ENCODE measurements at regions not wholly inside any gene's neighbourhood (a gene's known extent, or its start where the extent isn't known, plus 50 kb on each side); places are given as distances from the start of the nearest gene placed in this dataset.

DNA sequence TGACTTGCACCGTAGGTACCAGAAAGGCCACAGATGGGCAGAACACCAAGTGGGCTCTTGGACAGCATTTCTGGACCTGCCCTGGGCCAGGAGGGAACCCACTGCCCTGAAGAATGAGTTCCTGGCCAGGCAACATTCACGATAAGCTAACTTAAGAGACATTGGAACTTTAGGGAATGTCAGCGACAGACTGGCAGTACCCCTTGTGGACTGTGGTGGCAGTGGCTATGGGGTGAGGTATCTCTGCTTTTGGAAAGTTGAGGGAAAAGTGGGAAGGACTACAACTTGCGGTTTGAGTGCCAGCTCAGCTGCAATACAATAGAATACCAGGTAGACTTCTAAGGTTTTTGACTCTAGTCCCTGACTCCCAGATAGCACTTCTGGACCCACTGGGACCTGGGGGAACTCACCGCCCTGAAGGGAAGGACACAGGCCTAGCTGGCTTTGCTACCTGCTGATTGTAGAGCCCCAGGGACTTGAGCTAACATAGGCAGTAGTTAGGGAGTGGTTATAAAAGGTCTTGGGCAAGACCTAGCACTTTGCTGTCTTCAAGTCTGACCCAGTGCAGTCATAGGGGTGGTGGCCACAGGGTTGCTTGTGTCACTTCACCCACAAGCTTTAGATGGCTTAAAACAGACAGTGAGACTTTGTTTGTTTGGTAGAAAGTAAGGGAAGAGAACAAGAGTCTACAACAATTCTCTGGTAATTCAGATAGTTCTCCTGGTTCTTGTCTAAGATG, 617.6 kb downstream of the COL12A1 start:
- 90 to 97% (median 94%) methylated on average over 5 of the region's 5 CpGs for WGBS, 5 donors
- H3K4me3 ChIP-seq: no peak overlapping the region
- H3K36me3 ChIP-seq: no peaks in the 10 kb centered on the region
- no peak for DNase-seq
- H3K27ac ChIP-seq: no peak overlapping the region
- no peaks in the 10 kb centered on the region for H3K27me3 ChIP-seq (replicated peaks in 1 of 7)
- H3K4me1 ChIP-seq: no peaks in the 10 kb centered on the region
- peaks cover 0 to 12% (median 0%) of the 10 kb centered on the region in 8 donors for H3K9me3 ChIP-seq
- no peak for TF ChIP-seq POLR2A (IDR thresholded peaks at IDR 0.05)
- TF ChIP-seq POLR2AphosphoS5 (IDR thresholded peaks at IDR 0.05): no peak
- TF ChIP-seq, protein P1, sequence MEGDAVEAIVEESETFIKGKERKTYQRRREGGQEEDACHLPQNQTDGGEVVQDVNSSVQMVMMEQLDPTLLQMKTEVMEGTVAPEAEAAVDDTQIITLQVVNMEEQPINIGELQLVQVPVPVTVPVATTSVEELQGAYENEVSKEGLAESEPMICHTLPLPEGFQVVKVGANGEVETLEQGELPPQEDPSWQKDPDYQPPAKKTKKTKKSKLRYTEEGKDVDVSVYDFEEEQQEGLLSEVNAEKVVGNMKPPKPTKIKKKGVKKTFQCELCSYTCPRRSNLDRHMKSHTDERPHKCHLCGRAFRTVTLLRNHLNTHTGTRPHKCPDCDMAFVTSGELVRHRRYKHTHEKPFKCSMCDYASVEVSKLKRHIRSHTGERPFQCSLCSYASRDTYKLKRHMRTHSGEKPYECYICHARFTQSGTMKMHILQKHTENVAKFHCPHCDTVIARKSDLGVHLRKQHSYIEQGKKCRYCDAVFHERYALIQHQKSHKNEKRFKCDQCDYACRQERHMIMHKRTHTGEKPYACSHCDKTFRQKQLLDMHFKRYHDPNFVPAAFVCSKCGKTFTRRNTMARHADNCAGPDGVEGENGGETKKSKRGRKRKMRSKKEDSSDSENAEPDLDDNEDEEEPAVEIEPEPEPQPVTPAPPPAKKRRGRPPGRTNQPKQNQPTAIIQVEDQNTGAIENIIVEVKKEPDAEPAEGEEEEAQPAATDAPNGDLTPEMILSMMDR (IDR thresholded peaks at IDR 0.05 in 8 of 11, conservative IDR thresholded peaks at IDR 0.05 in 3 of 11): no peak
- intact Hi-C loops (cut with DNase I; ENCODE audit: low total_unique reads): no loop called here

DNA sequence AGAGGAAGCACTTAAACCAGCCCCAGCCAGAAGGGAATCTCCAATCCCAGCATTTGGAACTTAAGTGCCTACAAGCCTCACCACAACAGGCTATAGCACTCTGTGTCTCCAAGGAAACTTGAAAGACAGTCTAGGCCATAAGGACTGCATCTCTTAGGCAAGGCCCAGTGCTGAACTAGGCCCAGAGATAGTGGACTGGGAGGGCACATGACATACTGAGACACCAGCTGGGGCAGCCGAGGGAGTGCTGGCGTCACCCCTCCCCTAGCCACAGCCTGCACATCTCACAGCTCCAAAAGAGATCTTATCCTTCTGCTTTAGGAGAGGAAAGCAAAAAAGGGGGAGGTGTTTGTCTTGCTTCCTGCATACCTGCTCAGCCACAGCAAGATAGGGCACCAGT, 618.5 kb downstream of the COL12A1 start:
- peaks cover 0 to 7% (median 0%) of the 10 kb centered on the region in 8 donors for H3K9me3 ChIP-seq

DNA sequence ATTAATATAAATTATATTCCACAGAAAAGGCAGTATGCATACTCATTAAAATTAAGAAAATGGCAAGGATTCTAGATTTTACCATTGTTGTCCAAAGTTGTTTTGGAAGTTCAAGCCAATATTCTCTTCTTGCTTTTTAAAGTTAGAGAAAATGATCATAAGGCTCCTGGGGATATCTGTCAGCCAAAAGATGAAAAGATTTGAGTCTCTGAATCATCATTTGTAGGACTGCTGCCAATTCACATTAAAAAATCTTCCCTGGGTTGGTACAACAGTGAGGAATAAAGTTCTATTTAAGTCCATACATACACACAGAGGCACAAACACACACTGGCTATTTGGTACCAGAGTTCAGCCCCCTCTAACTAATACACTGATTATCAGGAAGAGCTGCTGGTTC, 620.1 kb downstream of the COL12A1 start:
- H3K4me3 ChIP-seq: no peak overlapping the region
- no peaks in the 10 kb centered on the region for H3K36me3 ChIP-seq
- intact Hi-C loops (cut with DNase I; ENCODE audit: low total_unique reads): no loop called here
- DNase-seq: no peak
- no peak overlapping the region for H3K27ac ChIP-seq
- TF ChIP-seq POLR2AphosphoS5 (IDR thresholded peaks at IDR 0.05) (no peak), POLR2A (IDR thresholded peaks at IDR 0.05) (no peak)
- TF ChIP-seq, protein P1 (IDR thresholded peaks at IDR 0.05 in 8 of 11, conservative IDR thresholded peaks at IDR 0.05 in 3 of 11): no peak
- H3K4me1 ChIP-seq: no peaks in the 10 kb centered on the region
- H3K9me3 ChIP-seq: no peaks in the 10 kb centered on the region
- H3K27me3 ChIP-seq (replicated peaks in 1 of 7): no peaks in the 10 kb centered on the region

More for the DNA sequence above, 618.5 kb downstream of the COL12A1 start:
- H3K36me3 ChIP-seq: no peaks in the 10 kb centered on the region
- H3K4me3 ChIP-seq: no peak overlapping the region
- WGBS, 5 donors: 70 to 100% (median 89%) methylated on average over 1 to 2 of the region's 2 CpGs
- TF ChIP-seq, protein P1 (IDR thresholded peaks at IDR 0.05 in 8 of 11, conservative IDR thresholded peaks at IDR 0.05 in 3 of 11): no peak
- TF ChIP-seq POLR2AphosphoS5 (IDR thresholded peaks at IDR 0.05): no peak
- no peak for TF ChIP-seq POLR2A (IDR thresholded peaks at IDR 0.05)
- intact Hi-C loops (cut with DNase I; ENCODE audit: low total_unique reads): no loop called here
- no peaks in the 10 kb centered on the region for H3K27me3 ChIP-seq (replicated peaks in 1 of 7)
- no peak overlapping the region for H3K27ac ChIP-seq
- H3K4me1 ChIP-seq: no peaks in the 10 kb centered on the region
- no peak for DNase-seq

DNA sequence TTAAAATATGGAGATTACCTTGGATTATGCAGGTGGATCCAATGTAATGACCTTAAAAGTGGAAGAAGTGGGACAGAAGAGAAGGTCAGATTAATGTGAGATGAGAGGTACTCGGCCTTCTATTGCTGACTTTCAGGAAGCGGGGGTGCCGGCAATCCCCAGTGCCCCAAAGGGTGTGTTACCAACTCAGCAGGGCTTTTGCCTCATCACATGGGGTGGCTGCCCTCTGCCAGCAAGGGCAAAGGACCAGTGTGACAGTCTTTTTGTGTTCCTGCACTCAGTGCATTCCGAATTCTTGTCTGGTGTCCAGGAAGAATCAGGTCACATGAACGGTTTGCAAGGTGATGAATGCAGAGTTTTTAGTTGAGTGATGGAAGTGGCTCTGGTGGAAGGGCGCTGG, 624.2 kb downstream of the COL12A1 start:
- Histone ChIP-seq H3K4me1 (no peaks in the 10 kb centered on the region), H3K27ac (no peak overlapping the region), H3K27me3 (replicated peaks in 1 of 7) (no peaks in the 10 kb centered on the region), H3K9me3 (no peaks in the 10 kb centered on the region), H3K4me3 (no peak overlapping the region), H3K36me3 (no peaks in the 10 kb centered on the region)
- intact Hi-C loops (cut with DNase I; ENCODE audit: low total_unique reads): no loop called here
- no peak for DNase-seq
- 73 to 86% (median 79%) methylated on average over 6 of the region's 6 CpGs for WGBS, 5 donors
- TF ChIP-seq, protein P1 (IDR thresholded peaks at IDR 0.05 in 8 of 11, conservative IDR thresholded peaks at IDR 0.05 in 3 of 11): no peak
- TF ChIP-seq POLR2AphosphoS5 (IDR thresholded peaks at IDR 0.05) (no peak), POLR2A (IDR thresholded peaks at IDR 0.05) (no peak)
